H54 (cell line): ENCODE measurements at regions not wholly inside any gene's neighbourhood (a gene's known extent, or its start where the extent isn't known, plus 50 kb on each side); places are given as distances from the start of the nearest gene placed in this dataset.
"Not testable (repeated sequence)": the region's sequence is repeated elsewhere in the genome, so short reads cannot be mapped to it uniquely, and the experiment has no call there.

ENCODE experiments used
- DNase-seq: peaks from one replicate; pipeline ENCODE4 v3.0.0; 2011; ENCODE audit warnings: low spot score, mixed read lengths; ENCODE audit not compliant: insufficient read length
- FAIRE-seq: peaks from 3 replicates; lab custom pipeline; 2011; peaks lifted over from hg19 to GRCh38; lab: Jason Lieb, UNC
- POLR2A ChIP-seq: IDR thresholded peaks from 2 replicates; pipeline ENCODE4 v1.6.1; 2011; ENCODE audit warnings: low read depth, mild to moderate bottlenecking, low read length

DNA sequence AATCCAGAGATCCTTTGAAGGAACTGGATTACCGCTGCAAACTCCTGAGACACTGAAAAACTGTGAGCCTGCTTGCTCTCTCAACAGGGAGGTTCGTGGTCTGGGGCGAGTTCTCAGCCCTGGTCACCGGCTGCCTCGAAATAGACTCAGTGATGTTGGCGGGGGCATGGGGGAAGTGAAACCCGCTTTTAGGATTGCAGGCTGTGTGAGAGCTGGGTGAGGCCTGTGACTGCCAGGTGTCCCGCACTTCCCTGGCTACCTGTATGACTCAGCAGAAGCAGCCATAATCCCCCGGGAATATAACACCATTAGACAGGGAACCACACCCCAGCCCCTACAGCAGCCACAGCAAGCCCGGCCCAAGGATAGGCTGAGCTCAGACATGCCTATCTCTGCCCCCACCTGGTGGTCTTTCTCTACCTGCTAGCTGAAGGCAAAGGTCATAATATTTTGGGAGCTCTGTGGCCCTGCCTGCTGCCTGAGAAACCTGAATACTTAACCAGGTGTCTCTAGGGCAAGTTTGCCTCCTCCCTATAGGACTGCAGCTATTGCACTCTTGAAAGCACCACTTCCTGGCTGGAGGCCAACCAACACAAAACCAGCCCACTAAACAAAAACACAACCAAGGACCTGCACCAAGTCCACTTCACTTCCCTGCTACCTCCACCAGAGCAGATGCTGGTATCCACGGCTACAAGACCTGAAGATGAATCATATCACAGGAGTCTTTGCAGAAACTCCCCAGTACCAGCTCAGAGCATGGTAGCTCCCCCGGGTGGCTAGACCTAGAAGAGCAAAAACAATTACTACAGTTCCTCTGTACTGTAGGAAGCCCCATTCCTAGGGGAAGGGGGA lies 202.0 kb downstream of the RRAGB start:
- no peak for FAIRE-seq
- no peak for DNase-seq
- TF ChIP-seq POLR2A, result no peak

DNA sequence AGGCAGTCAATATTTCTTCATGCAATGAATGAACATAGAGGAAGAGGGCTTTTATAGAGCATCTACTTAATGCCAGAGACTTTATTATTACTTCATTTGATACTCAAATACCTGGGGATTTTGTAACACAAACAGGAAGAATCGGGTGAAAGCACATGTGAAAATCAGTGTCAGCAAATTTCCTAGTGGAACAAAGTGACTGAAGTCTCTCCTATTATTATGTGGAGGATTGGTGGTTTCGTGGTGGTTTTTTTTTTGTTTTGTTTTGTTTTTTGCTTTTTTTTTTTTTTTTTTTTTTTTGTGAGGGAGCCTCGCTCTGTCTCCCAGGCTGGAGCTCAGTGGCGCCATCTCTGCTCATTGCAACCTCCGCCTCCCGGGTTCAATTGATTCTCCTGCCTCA lies 207.0 kb downstream of the RRAGB start:
- DNase-seq, result no peak
- TF ChIP-seq POLR2A, result no peak
- FAIRE-seq, result no peak

DNA sequence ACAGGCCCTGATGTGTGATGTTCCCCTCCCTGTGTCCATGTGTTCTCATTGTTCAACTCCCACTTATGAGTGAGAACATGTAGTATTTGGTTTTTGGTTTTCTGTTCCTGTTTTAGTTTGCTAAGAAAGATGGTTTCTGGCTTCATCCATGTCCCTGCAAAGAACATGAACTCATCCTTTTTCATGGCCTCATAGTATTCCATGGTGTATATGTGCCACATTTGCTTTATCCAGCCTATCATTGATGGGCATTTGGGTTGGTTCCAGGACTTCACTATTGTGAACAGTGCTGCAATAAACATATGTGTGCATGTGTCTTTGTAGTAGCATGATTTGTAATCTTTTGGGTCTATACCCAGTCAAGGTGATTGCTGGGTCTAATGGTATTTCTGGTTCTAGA lies 211.0 kb downstream of the RRAGB start:
- not testable (repeated sequence) for FAIRE-seq

More for the DNA sequence above, 211.0 kb downstream of the RRAGB start:
- DNase-seq, result not testable (repeated sequence)
